Spleen (tissue), 11 donors: ENCODE measurements at regions not wholly inside any gene's neighbourhood (a gene's known extent, or its start where the extent isn't known, plus 50 kb on each side); places are given as distances from the start of the nearest gene placed in this dataset.

Experiments used
- DNase-seq: peaks from one replicate; pipeline ENCODE4 v3.0.0-alpha.2; 2020
- H3K27ac ChIP-seq, 8 donors: fragments of 200-600 bp; sonication (generic) in 7 of 8; 1 replicate in 4 of 8; 2 replicates in 4 of 8; pipeline versions ENCODE4 v1.5.0 to v1.8.0; 2016 to 2021; ENCODE audit warnings: inconsistent platforms in 4 of 8, mild to moderate bottlenecking in 4 of 8, moderate library complexity in 1 of 8
- H3K27me3 ChIP-seq, 7 donors: fragments of 200-600 bp; sonication (generic) in 6 of 7; replicated peaks in 1 of 7; 1 replicate in 4 of 7; 2 replicates in 3 of 7; pipeline versions ENCODE4 v1.5.0 to v1.8.0; 2016 to 2021; ENCODE audit warnings: inconsistent platforms in 3 of 7, mild to moderate bottlenecking in 1 of 7
- H3K36me3 ChIP-seq, 6 donors: fragments of 200-600 bp; sonication (generic) in 5 of 6; 1 replicate in 4 of 6; 2 replicates in 2 of 6; pipeline versions ENCODE4 v1.5.0 to v1.8.0; 2016 to 2021; ENCODE audit warnings: inconsistent platforms in 2 of 6
- H3K4me1 ChIP-seq, 6 donors: fragments of 200-600 bp; sonication (generic) in 5 of 6; 1 replicate in 3 of 6; 2 replicates in 3 of 6; pipeline versions ENCODE4 v1.5.0 to v1.8.0; 2016 to 2021; ENCODE audit warnings: inconsistent platforms in 3 of 6
- H3K4me3 ChIP-seq, 8 donors: fragments of 200-600 bp; sonication (generic) in 7 of 8; 1 replicate in 4 of 8; 2 replicates in 4 of 8; pipeline versions ENCODE4 v1.5.0 to v1.8.0; 2016 to 2021; ENCODE audit warnings: inconsistent platforms in 4 of 8, mild to moderate bottlenecking in 4 of 8, moderate library complexity in 2 of 8
- H3K9me3 ChIP-seq, 8 donors: fragments of 200-600 bp; sonication (generic) in 7 of 8; 1 replicate in 4 of 8; 2 replicates in 4 of 8; pipeline versions ENCODE4 v1.5.0 to v1.8.0; 2016 to 2021; ENCODE audit warnings: inconsistent platforms in 4 of 8
- CTCF ChIP-seq, 11 experiments: fragments of 200-600 bp in 7 of 11; fragments of 450-650 bp in 4 of 11; sonication (generic) in 4 of 11; IDR thresholded peaks in 8 of 11; conservative IDR thresholded peaks in 3 of 11; 1 replicate in 7 of 11; 2 replicates in 4 of 11; pipeline versions ENCODE4 v1.4.0 to v1.8.0; 2016 to 2021; ENCODE audit warnings: antibody characterized with exemption in 11 of 11, inconsistent platforms in 4 of 11, mild to moderate bottlenecking in 1 of 11
- POLR2A ChIP-seq, 3 donors: fragments of 450-650 bp; IDR thresholded peaks; one replicate each; pipeline ENCODE4 v1.5.1; 2017; ENCODE audit warnings: antibody characterized with exemption in 3 of 3, mild to moderate bottlenecking in 1 of 3
- POLR2AphosphoS5 ChIP-seq, 3 donors: sonication (generic); formaldehyde crosslinking; IDR thresholded peaks; one replicate each; pipeline ENCODE4 v1.5.1; 2017; ENCODE audit warnings: antibody characterized with exemption in 3 of 3
- WGBS, 5 donors: extraction: QIAGEN DNeasy Blood & Tissue Kit in 3 of 5; methylation state at CpG; one replicate each; pipeline versions ENCODE4 v1.1.5 to v1.1.7; 2013 to 2018; 5-methylcytosine and 5-hydroxymethylcytosine counted together
- intact Hi-C: fragments of 100-400 bp; cut with DNase I; formaldehyde crosslinking; loops from one replicate; pipeline ENCODE4 v1.15.0; 2023; ENCODE audit warnings: low total_unique reads
- donor health status: healthy with polysubstance abuse.
- donor health status: DM: no; HTN: no; CAD: no; lungs with moderate emphysema.
- donor health status: DM: no; HTN: no; CAD: no.
- donor health status: Bipolar disorder and iron deficiency.
- donor health status: healthy.
- donor health status: DM: no; HTN: no; CAD: no.
- donor health status: DM: yes; HTN: yes; CAD: no.

GRCh38 chr15:99857836-99858235 lies 124.6 kb upstream of the LYSMD4 start:
- intact Hi-C loops: no loop called here
- Histone ChIP-seq H3K9me3 (no peaks in the 10 kb centered on the region), H3K27me3 (no peaks in the 10 kb centered on the region), H3K36me3 (no peaks in the 10 kb centered on the region), H3K4me3 (no peak overlapping the region), H3K4me1 (no peaks in the 10 kb centered on the region), H3K27ac (no peak overlapping the region)
- 87 to 97% (median 90%) methylated on average over 1 of the region's 1 CpG for WGBS, 5 donors
- TF ChIP-seq CTCF (IDR thresholded peaks at IDR 0.05 in 8 of 11, conservative IDR thresholded peaks at IDR 0.05 in 3 of 11) (no peak), POLR2AphosphoS5 (IDR thresholded peaks at IDR 0.05) (no peak), POLR2A (IDR thresholded peaks at IDR 0.05) (no peak)
- no peak for DNase-seq

GRCh38 chr15:99850517-99850916 lies 117.3 kb upstream of the LYSMD4 start:
- no peak for TF ChIP-seq CTCF (IDR thresholded peaks at IDR 0.05 in 8 of 11, conservative IDR thresholded peaks at IDR 0.05 in 3 of 11)
- no peak for TF ChIP-seq POLR2AphosphoS5 (IDR thresholded peaks at IDR 0.05)
- no peak for TF ChIP-seq POLR2A (IDR thresholded peaks at IDR 0.05)
- Histone ChIP-seq H3K27ac (no peak overlapping the region), H3K36me3 (no peaks in the 10 kb centered on the region), H3K4me1 (no peaks in the 10 kb centered on the region), H3K9me3 (no peaks in the 10 kb centered on the region), H3K4me3 (no peak overlapping the region), H3K27me3 (no peaks in the 10 kb centered on the region)
- intact Hi-C loops: no loop called here
- 91 to 99% (median 98%) methylated on average over 1 of the region's 1 CpG for WGBS, 5 donors
- no peak for DNase-seq

- Histone ChIP-seq H3K9me3 (no peaks in the 10 kb centered on the region), H3K4me3 (no peak overlapping the region), H3K27ac (no peak overlapping the region), H3K27me3 (no peaks in the 10 kb centered on the region), H3K4me1 (no peaks in the 10 kb centered on the region), H3K36me3 (no peaks in the 10 kb centered on the region)
- intact Hi-C loops: no loop called here
- TF ChIP-seq POLR2AphosphoS5 (IDR thresholded peaks at IDR 0.05) (no peak), CTCF (IDR thresholded peaks at IDR 0.05 in 8 of 11, conservative IDR thresholded peaks at IDR 0.05 in 3 of 11) (no peak), POLR2A (IDR thresholded peaks at IDR 0.05) (no peak)
- 44 to 70% (median 65%) methylated on average over 3 of the region's 3 CpGs for WGBS, 5 donors
- no peak for DNase-seq
These were observed 111.8 kb upstream of the LYSMD4 start for GRCh38 chr15:99845009-99845408.

GRCh38 chr15:99844150-99844549 lies 110.9 kb upstream of the LYSMD4 start:
- Histone ChIP-seq H3K27ac (no peak overlapping the region), H3K4me3 (no peak overlapping the region), H3K4me1 (no peaks in the 10 kb centered on the region), H3K9me3 (no peaks in the 10 kb centered on the region), H3K27me3 (no peaks in the 10 kb centered on the region), H3K36me3 (no peaks in the 10 kb centered on the region)
- no peak for TF ChIP-seq POLR2AphosphoS5 (IDR thresholded peaks at IDR 0.05)
- TF ChIP-seq POLR2A (IDR thresholded peaks at IDR 0.05): no peak
- TF ChIP-seq CTCF (IDR thresholded peaks at IDR 0.05 in 8 of 11, conservative IDR thresholded peaks at IDR 0.05 in 3 of 11): no peak
- intact Hi-C loops: no loop called here
- DNase-seq: no peak
- 72 to 84% (median 76%) methylated on average over 8 of the region's 8 CpGs for WGBS, 5 donors
